Psoas muscle (tissue), 7 donors: ENCODE measurements at regions not wholly inside any gene's neighbourhood (a gene's known extent, or its start where the extent isn't known, plus 50 kb on each side); places are given as distances from the start of the nearest gene placed in this dataset.

ENCODE experiments used
- ATAC-seq, 4 donors: fragments of 200-7000 bp; cut with Tn5 transposase; one replicate each; pipeline ENCODE4 v1.9.1; 2020; ENCODE audit warnings: moderate library complexity in 3 of 4, mild to moderate bottlenecking in 2 of 4
- DNase-seq, 2 donors: peaks; one replicate each; pipeline ENCODE4 v3.0.0-alpha.2; 2020
- H3K27ac ChIP-seq: fragments of 200-600 bp; one replicate; pipeline ENCODE4 v1.8.0; 2022
- H3K27me3 ChIP-seq, 3 donors: fragments of 200-600 bp in 1 of 3; one replicate each; pipeline versions ENCODE4 v1.6.1 to v1.8.0; 2013 to 2022; ENCODE audit warnings: low read length in 2 of 3, mild to moderate bottlenecking in 2 of 3, moderate library complexity in 1 of 3; ENCODE audit not compliant: insufficient read depth in 3 of 3
- H3K36me3 ChIP-seq, 2 donors: fragments of 200-600 bp in 1 of 2; one replicate each; pipeline versions ENCODE4 v1.6.1 to v1.8.0; 2013 to 2022; ENCODE audit warnings: low read depth in 1 of 2, mild to moderate bottlenecking in 1 of 2, moderate library complexity in 1 of 2; ENCODE audit not compliant: insufficient read depth in 1 of 2
- H3K4me1 ChIP-seq: fragments of 200-600 bp; one replicate; pipeline ENCODE4 v1.8.0; 2022
- H3K4me3 ChIP-seq: fragments of 200-600 bp; one replicate; pipeline ENCODE4 v1.8.0; 2022; ENCODE audit warnings: mild to moderate bottlenecking
- H3K9me3 ChIP-seq: fragments of 200-600 bp; one replicate; pipeline ENCODE4 v1.8.0; 2022
- CTCF ChIP-seq: fragments of 200-600 bp; IDR thresholded peaks from one replicate; pipeline ENCODE4 v1.8.0; 2022; ENCODE audit warnings: antibody characterized with exemption
- WGBS, 3 donors: extraction: QIAGEN DNeasy Blood & Tissue Kit; methylation state at CpG; one replicate each; pipeline versions ENCODE4 v1.1.6 to v1.1.7; 2013; 5-methylcytosine and 5-hydroxymethylcytosine counted together
- intact Hi-C, 2 donors: fragments of 100-400 bp; cut with DNase I; formaldehyde crosslinking; loops; one replicate each; pipeline versions ENCODE4 v1.11.0 to v1.14.2; 2022
- donor health status: healthy with polysubstance abuse.
- donor health status: DM: no; HTN: no; CAD: no; lungs with moderate emphysema.
- donor health status: Bipolar disorder and iron deficiency.
- donor health status: healthy.
- donor health status: DM: yes; HTN: yes; CAD: no.
- donor health status: DM: no; HTN: no; CAD: no.
- donor health status: DM: yes; HTN: yes; CAD: no.

DNA sequence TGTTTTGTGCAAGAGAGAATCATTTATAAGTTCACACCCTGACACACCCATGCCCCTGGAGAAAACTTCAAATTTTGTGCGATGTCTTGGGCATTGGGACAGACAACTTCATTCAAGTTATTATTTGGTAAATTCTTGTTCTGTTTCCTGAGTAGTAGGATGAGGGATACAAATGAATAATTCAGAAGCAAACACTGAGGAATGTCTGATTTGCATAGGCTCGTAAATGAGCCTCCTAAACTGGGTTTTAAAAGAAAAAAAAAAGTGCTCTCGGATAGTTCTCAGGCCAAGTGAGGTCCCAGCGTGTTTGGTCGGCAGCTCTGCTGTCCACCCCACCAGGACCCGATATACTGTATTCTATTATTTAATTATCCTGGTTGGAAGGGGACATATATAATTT is 134.7 kb upstream of the CPM start:
- Histone ChIP-seq H3K36me3 (no peaks in the 10 kb centered on the region), H3K27me3 (no peaks in the 10 kb centered on the region), H3K4me3 (no peak overlapping the region), H3K9me3 (no peaks in the 10 kb centered on the region), H3K4me1 (no peaks in the 10 kb centered on the region), H3K27ac (no peak overlapping the region)
- DNase-seq: no peak
- intact Hi-C loops: no loop called here
- 84 to 92% (median 91%) methylated on average over 6 of the region's 6 CpGs for WGBS, 3 donors
- no peak for ATAC-seq
- TF ChIP-seq CTCF: no peak

GRCh38 chr12:69068448-69068847 is 135.5 kb upstream of the CPM start:
- ATAC-seq: peak in 1 of 4 donors; percentile 37
- Histone ChIP-seq H3K27ac (no peak overlapping the region), H3K36me3 (no peaks in the 10 kb centered on the region), H3K4me1 (no peaks in the 10 kb centered on the region), H3K4me3 (no peak overlapping the region), H3K27me3 (no peaks in the 10 kb centered on the region), H3K9me3 (no peaks in the 10 kb centered on the region)
- no peak for DNase-seq
- intact Hi-C loops: no loop called here
- TF ChIP-seq CTCF: no peak
- WGBS, 3 donors: 80 to 87% (median 82%) methylated on average over 3 of the region's 3 CpGs

DNA sequence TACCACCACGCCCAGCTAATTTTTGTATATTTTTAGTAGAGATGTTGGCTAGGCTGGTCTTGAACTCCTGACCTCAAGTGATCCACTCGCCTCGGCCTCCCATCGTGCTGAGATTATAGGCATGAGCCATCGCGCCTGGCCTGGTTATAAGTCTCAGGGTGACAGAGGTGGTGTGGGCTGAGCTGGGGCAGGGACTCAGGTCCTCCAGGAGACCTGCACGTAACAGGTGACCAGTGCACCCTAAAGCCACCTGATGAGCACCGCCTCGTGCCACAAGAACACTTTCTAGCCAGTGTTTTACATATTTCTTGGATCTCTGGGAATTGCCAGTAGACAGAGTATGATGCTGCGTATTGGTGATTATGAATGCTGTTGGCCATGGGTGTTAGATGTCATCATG is 136.5 kb upstream of the CPM start:
- no peak overlapping the region for H3K27ac ChIP-seq
- H3K27me3 ChIP-seq: no peaks in the 10 kb centered on the region
- no peak for ATAC-seq
- no peaks in the 10 kb centered on the region for H3K9me3 ChIP-seq
- no peak for DNase-seq
- 83 to 92% (median 84%) methylated on average over 10 of the region's 10 CpGs for WGBS, 3 donors
- H3K36me3 ChIP-seq: no peaks in the 10 kb centered on the region
- H3K4me1 ChIP-seq: no peaks in the 10 kb centered on the region
- intact Hi-C loops: no loop called here
- TF ChIP-seq CTCF: no peak
- H3K4me3 ChIP-seq: no peak overlapping the region

DNA sequence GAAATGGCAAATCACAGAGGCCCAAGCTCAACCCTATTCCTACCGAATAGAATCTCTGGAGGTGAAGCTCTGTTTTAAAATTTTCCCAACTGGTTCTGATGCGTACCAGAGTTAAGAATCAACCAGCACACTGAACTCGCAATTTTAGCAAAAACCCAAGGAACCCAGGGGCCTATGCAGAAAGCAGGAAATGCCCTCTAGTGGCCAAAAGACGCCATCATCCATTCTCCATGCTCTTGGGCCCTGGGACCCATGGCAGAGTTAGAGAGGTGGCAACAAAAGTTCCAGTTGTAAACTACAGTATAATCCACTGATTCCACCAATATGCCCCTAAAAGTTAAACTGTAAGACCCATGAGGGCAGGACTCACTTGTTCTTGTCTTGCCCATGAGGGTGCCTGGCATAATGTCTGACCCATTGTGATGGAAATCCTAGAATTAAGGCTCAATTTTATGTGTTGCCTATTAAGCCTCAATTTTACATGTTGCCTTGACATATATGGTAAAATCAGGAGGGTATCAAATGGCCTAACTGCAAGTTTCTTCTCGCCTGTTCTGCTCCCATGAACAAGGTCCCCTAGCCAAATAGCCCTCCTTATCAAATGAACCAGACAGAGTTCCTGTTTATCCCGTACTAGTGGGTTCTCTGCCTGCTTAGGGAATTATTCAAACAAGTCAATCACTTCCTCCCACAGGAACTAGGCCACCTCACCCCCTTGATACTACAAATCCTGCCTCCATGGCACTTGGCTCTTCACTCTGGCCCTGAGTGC is 137.5 kb upstream of the CPM start:
- no peak overlapping the region for H3K27ac ChIP-seq
- WGBS, 3 donors: 31 to 47% (median 39%) methylated on average over 6 of the region's 6 CpGs
- no peaks in the 10 kb centered on the region for H3K27me3 ChIP-seq
- H3K36me3 ChIP-seq: no peaks in the 10 kb centered on the region
- ATAC-seq (peak; percentile 42 to 74 (median 61)), DNase-seq (no peak)
- intact Hi-C loops: loop anchor here (2.0 to 10.0 kb wide), 2 partner anchors 204 to 206 kb away; no protein-coding TSS in a partner anchor
- no peaks in the 10 kb centered on the region for H3K4me1 ChIP-seq
- H3K9me3 ChIP-seq: no peaks in the 10 kb centered on the region
- peak; percentile 78 for TF ChIP-seq CTCF
- no peak overlapping the region for H3K4me3 ChIP-seq

GRCh38 chr12:69071091-69071370 is 138.1 kb upstream of the CPM start:
- no peak for TF ChIP-seq CTCF
- DNase-seq: no peak
- H3K36me3 ChIP-seq: no peaks in the 10 kb centered on the region
- WGBS, 3 donors: 52 to 72% (median 68%) methylated on average over 1 of the region's 1 CpG
- H3K27me3 ChIP-seq: no peaks in the 10 kb centered on the region
- no peaks in the 10 kb centered on the region for H3K4me1 ChIP-seq
- no peak overlapping the region for H3K4me3 ChIP-seq
- H3K27ac ChIP-seq: no peak overlapping the region
- intact Hi-C loops: loop anchor here (2.0 to 10.0 kb wide), 2 partner anchors 204 to 206 kb away; no protein-coding TSS in a partner anchor
- no peaks in the 10 kb centered on the region for H3K9me3 ChIP-seq
- ATAC-seq: no peak
